ENCODE measurements at regions not wholly inside any gene's neighbourhood (a gene's known extent, or its start where the extent isn't known, plus 50 kb on each side); places are given as distances from the start of the nearest gene placed in this dataset.

DNA sequence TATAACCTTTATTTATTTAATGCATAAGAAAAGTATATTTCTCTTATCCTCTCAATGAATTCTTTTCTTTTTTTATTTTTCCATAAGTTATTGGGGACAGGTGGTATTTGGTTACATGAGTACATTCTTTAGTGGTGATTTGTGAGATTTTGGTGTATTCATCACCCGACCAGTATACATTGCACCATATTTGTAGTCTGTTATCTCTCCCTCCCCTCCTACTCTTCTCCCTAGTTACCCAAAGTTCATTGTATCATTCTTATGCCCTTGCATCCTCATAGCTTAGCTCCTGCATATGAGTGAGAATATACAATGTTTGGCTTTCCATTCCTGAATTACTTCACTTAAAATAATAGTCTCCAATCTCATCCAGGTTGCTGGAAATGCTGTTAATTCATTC, 1900.0 kb upstream of the SEL1L start:
- TF ChIP-seq, protein P1, sequence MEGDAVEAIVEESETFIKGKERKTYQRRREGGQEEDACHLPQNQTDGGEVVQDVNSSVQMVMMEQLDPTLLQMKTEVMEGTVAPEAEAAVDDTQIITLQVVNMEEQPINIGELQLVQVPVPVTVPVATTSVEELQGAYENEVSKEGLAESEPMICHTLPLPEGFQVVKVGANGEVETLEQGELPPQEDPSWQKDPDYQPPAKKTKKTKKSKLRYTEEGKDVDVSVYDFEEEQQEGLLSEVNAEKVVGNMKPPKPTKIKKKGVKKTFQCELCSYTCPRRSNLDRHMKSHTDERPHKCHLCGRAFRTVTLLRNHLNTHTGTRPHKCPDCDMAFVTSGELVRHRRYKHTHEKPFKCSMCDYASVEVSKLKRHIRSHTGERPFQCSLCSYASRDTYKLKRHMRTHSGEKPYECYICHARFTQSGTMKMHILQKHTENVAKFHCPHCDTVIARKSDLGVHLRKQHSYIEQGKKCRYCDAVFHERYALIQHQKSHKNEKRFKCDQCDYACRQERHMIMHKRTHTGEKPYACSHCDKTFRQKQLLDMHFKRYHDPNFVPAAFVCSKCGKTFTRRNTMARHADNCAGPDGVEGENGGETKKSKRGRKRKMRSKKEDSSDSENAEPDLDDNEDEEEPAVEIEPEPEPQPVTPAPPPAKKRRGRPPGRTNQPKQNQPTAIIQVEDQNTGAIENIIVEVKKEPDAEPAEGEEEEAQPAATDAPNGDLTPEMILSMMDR (IDR thresholded peaks at IDR 0.05), result no peak
- TF ChIP-seq POLR2AphosphoS5 (IDR thresholded peaks at IDR 0.05), result no peak

All from sigmoid colon (tissue), 4 donors.